ENCODE measurements at regions not wholly inside any gene's neighbourhood (a gene's known extent, or its start where the extent isn't known, plus 50 kb on each side); places are given as distances from the start of the nearest gene placed in this dataset.

DNA sequence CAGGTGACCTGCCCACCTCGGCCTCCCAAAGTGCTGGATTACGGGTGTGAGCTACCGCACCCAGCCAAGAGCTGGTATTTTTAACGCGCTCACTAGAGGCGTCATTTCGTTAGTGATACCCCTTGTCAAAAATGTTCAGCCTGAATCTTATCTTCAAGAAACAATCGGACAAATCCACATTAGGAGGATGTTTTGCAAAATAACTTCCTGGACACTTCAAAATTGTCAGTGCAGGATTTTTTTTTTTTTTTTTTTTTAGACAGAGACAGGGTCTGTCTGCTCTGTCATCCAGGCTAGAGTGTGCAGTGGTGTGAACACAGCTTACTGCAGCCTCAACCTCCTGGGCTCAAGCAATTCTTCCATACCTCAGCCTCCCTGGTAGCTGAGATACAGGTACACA lies 63.0 kb downstream of the RMI2 start:
- no peak for TF ChIP-seq EZH2 (IDR thresholded peaks at IDR 0.05)
- TF ChIP-seq, protein P1, sequence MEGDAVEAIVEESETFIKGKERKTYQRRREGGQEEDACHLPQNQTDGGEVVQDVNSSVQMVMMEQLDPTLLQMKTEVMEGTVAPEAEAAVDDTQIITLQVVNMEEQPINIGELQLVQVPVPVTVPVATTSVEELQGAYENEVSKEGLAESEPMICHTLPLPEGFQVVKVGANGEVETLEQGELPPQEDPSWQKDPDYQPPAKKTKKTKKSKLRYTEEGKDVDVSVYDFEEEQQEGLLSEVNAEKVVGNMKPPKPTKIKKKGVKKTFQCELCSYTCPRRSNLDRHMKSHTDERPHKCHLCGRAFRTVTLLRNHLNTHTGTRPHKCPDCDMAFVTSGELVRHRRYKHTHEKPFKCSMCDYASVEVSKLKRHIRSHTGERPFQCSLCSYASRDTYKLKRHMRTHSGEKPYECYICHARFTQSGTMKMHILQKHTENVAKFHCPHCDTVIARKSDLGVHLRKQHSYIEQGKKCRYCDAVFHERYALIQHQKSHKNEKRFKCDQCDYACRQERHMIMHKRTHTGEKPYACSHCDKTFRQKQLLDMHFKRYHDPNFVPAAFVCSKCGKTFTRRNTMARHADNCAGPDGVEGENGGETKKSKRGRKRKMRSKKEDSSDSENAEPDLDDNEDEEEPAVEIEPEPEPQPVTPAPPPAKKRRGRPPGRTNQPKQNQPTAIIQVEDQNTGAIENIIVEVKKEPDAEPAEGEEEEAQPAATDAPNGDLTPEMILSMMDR (IDR thresholded peaks at IDR 0.05) = no peak
